ENCODE measurements at regions not wholly inside any gene's neighbourhood (a gene's known extent, or its start where the extent isn't known, plus 50 kb on each side); places are given as distances from the start of the nearest gene placed in this dataset.

- Histone ChIP-seq H3K36me3 (ENCODE audit: control insufficient read depth in 1 of 2, insufficient read depth in 2 of 2, low read length in 2 of 2) (no peaks in the 10 kb centered on the region), H3K27me3 (ENCODE audit: control insufficient read depth in 1 of 2, insufficient read depth in 2 of 2, low read length in 2 of 2) (no peaks in the 10 kb centered on the region), H3K27ac (ENCODE audit: low read depth, low read length) (no peak overlapping the region), H3K4me1 (ENCODE audit: control insufficient read depth in 1 of 2, insufficient read depth in 2 of 2, low read length in 2 of 2) (no peaks in the 10 kb centered on the region), H3K9ac (ENCODE audit: low read depth in 1 of 2, low read length in 2 of 2) (no peak overlapping the region), H3K9me3 (ENCODE audit: control insufficient read depth in 1 of 2, low read length in 2 of 2) (no peaks in the 10 kb centered on the region), H3K4me3 (ENCODE audit: low read depth in 1 of 2, low read length in 2 of 2) (no peak overlapping the region)
Observed at GRCh38 chr10:108592956-108593355, 1330.4 kb downstream of the XPNPEP1 start.

GRCh38 chr10:108591417-108591816 is 1331.9 kb downstream of the XPNPEP1 start:
- Histone ChIP-seq H3K27me3 (ENCODE audit: control insufficient read depth in 1 of 2, insufficient read depth in 2 of 2, low read length in 2 of 2) (no peaks in the 10 kb centered on the region), H3K9ac (ENCODE audit: low read depth in 1 of 2, low read length in 2 of 2) (no peak overlapping the region), H3K4me1 (ENCODE audit: control insufficient read depth in 1 of 2, insufficient read depth in 2 of 2, low read length in 2 of 2) (no peaks in the 10 kb centered on the region), H3K27ac (ENCODE audit: low read depth, low read length) (no peak overlapping the region), H3K36me3 (ENCODE audit: control insufficient read depth in 1 of 2, insufficient read depth in 2 of 2, low read length in 2 of 2) (no peaks in the 10 kb centered on the region), H3K4me3 (ENCODE audit: low read depth in 1 of 2, low read length in 2 of 2) (no peak overlapping the region), H3K9me3 (ENCODE audit: control insufficient read depth in 1 of 2, low read length in 2 of 2) (no peaks in the 10 kb centered on the region)

- no peak overlapping the region for H3K27ac ChIP-seq (ENCODE audit: low read depth, low read length)
- no peaks in the 10 kb centered on the region for H3K9me3 ChIP-seq (ENCODE audit: control insufficient read depth in 1 of 2, low read length in 2 of 2)
- no peaks in the 10 kb centered on the region for H3K27me3 ChIP-seq (ENCODE audit: control insufficient read depth in 1 of 2, insufficient read depth in 2 of 2, low read length in 2 of 2)
- no peak overlapping the region for H3K9ac ChIP-seq (ENCODE audit: low read depth in 1 of 2, low read length in 2 of 2)
- H3K4me1 ChIP-seq (ENCODE audit: control insufficient read depth in 1 of 2, insufficient read depth in 2 of 2, low read length in 2 of 2), result no peaks in the 10 kb centered on the region
- no peaks in the 10 kb centered on the region for H3K36me3 ChIP-seq (ENCODE audit: control insufficient read depth in 1 of 2, insufficient read depth in 2 of 2, low read length in 2 of 2)
- H3K4me3 ChIP-seq (ENCODE audit: low read depth in 1 of 2, low read length in 2 of 2), result no peak overlapping the region
Observed at GRCh38 chr10:108586424-108586823, 1336.9 kb downstream of the XPNPEP1 start.

- Histone ChIP-seq H3K9ac (ENCODE audit: low read depth in 1 of 2, low read length in 2 of 2) (no peak overlapping the region), H3K36me3 (ENCODE audit: control insufficient read depth in 1 of 2, insufficient read depth in 2 of 2, low read length in 2 of 2) (no peaks in the 10 kb centered on the region), H3K4me1 (ENCODE audit: control insufficient read depth in 1 of 2, insufficient read depth in 2 of 2, low read length in 2 of 2) (no peaks in the 10 kb centered on the region), H3K27me3 (ENCODE audit: control insufficient read depth in 1 of 2, insufficient read depth in 2 of 2, low read length in 2 of 2) (no peaks in the 10 kb centered on the region), H3K4me3 (ENCODE audit: low read depth in 1 of 2, low read length in 2 of 2) (no peak overlapping the region), H3K9me3 (ENCODE audit: control insufficient read depth in 1 of 2, low read length in 2 of 2) (no peaks in the 10 kb centered on the region), H3K27ac (ENCODE audit: low read depth, low read length) (no peak overlapping the region)
Observed at GRCh38 chr10:108583877-108584276, 1339.4 kb downstream of the XPNPEP1 start.

GRCh38 chr10:108582888-108583287 is 1340.4 kb downstream of the XPNPEP1 start:
- no peak overlapping the region for H3K4me3 ChIP-seq (ENCODE audit: low read depth in 1 of 2, low read length in 2 of 2)
- no peak overlapping the region for H3K27ac ChIP-seq (ENCODE audit: low read depth, low read length)
- H3K36me3 ChIP-seq (ENCODE audit: control insufficient read depth in 1 of 2, insufficient read depth in 2 of 2, low read length in 2 of 2), result no peaks in the 10 kb centered on the region

GRCh38 chr10:108582387-108582786 is 1340.9 kb downstream of the XPNPEP1 start:
- no peak overlapping the region for H3K4me3 ChIP-seq (ENCODE audit: low read depth in 1 of 2, low read length in 2 of 2)
- H3K27me3 ChIP-seq (ENCODE audit: control insufficient read depth in 1 of 2, insufficient read depth in 2 of 2, low read length in 2 of 2), result no peaks in the 10 kb centered on the region
- no peak overlapping the region for H3K9ac ChIP-seq (ENCODE audit: low read depth in 1 of 2, low read length in 2 of 2)
- H3K27ac ChIP-seq (ENCODE audit: low read depth, low read length), result no peak overlapping the region
- no peaks in the 10 kb centered on the region for H3K36me3 ChIP-seq (ENCODE audit: control insufficient read depth in 1 of 2, insufficient read depth in 2 of 2, low read length in 2 of 2)
- no peaks in the 10 kb centered on the region for H3K9me3 ChIP-seq (ENCODE audit: control insufficient read depth in 1 of 2, low read length in 2 of 2)
- no peaks in the 10 kb centered on the region for H3K4me1 ChIP-seq (ENCODE audit: control insufficient read depth in 1 of 2, insufficient read depth in 2 of 2, low read length in 2 of 2)

More at GRCh38 chr10:108582888-108583287, 1340.4 kb downstream of the XPNPEP1 start:
- H3K4me1 ChIP-seq (ENCODE audit: control insufficient read depth in 1 of 2, insufficient read depth in 2 of 2, low read length in 2 of 2), result no peaks in the 10 kb centered on the region
- H3K9ac ChIP-seq (ENCODE audit: low read depth in 1 of 2, low read length in 2 of 2), result no peak overlapping the region
- no peaks in the 10 kb centered on the region for H3K9me3 ChIP-seq (ENCODE audit: control insufficient read depth in 1 of 2, low read length in 2 of 2)
- no peaks in the 10 kb centered on the region for H3K27me3 ChIP-seq (ENCODE audit: control insufficient read depth in 1 of 2, insufficient read depth in 2 of 2, low read length in 2 of 2)

- H3K9ac ChIP-seq (ENCODE audit: low read depth in 1 of 2, low read length in 2 of 2), result no peak overlapping the region
- H3K4me3 ChIP-seq (ENCODE audit: low read depth in 1 of 2, low read length in 2 of 2), result no peak overlapping the region
- H3K27ac ChIP-seq (ENCODE audit: low read depth, low read length), result no peak overlapping the region
- no peaks in the 10 kb centered on the region for H3K4me1 ChIP-seq (ENCODE audit: control insufficient read depth in 1 of 2, insufficient read depth in 2 of 2, low read length in 2 of 2)
- no peaks in the 10 kb centered on the region for H3K27me3 ChIP-seq (ENCODE audit: control insufficient read depth in 1 of 2, insufficient read depth in 2 of 2, low read length in 2 of 2)
- no peaks in the 10 kb centered on the region for H3K9me3 ChIP-seq (ENCODE audit: control insufficient read depth in 1 of 2, low read length in 2 of 2)
- no peaks in the 10 kb centered on the region for H3K36me3 ChIP-seq (ENCODE audit: control insufficient read depth in 1 of 2, insufficient read depth in 2 of 2, low read length in 2 of 2)
Observed at GRCh38 chr10:108578258-108578657, 1345.1 kb downstream of the XPNPEP1 start.

GRCh38 chr10:108574233-108574632 is 1349.1 kb downstream of the XPNPEP1 start:
- no peak overlapping the region for H3K9ac ChIP-seq (ENCODE audit: low read depth in 1 of 2, low read length in 2 of 2)

GRCh38 chr10:108568824-108569223 is 1354.5 kb downstream of the XPNPEP1 start:
- no peaks in the 10 kb centered on the region for H3K36me3 ChIP-seq (ENCODE audit: control insufficient read depth in 1 of 2, insufficient read depth in 2 of 2, low read length in 2 of 2)
- no peaks in the 10 kb centered on the region for H3K9me3 ChIP-seq (ENCODE audit: control insufficient read depth in 1 of 2, low read length in 2 of 2)
- H3K27me3 ChIP-seq (ENCODE audit: control insufficient read depth in 1 of 2, insufficient read depth in 2 of 2, low read length in 2 of 2), result no peaks in the 10 kb centered on the region
- no peak overlapping the region for H3K4me3 ChIP-seq (ENCODE audit: low read depth in 1 of 2, low read length in 2 of 2)
- H3K4me1 ChIP-seq (ENCODE audit: control insufficient read depth in 1 of 2, insufficient read depth in 2 of 2, low read length in 2 of 2), result no peaks in the 10 kb centered on the region
- H3K9ac ChIP-seq (ENCODE audit: low read depth in 1 of 2, low read length in 2 of 2), result no peak overlapping the region
- H3K27ac ChIP-seq (ENCODE audit: low read depth, low read length), result no peak overlapping the region

More at GRCh38 chr10:108574233-108574632, 1349.1 kb downstream of the XPNPEP1 start:
- no peak overlapping the region for H3K27ac ChIP-seq (ENCODE audit: low read depth, low read length)
- no peak overlapping the region for H3K4me3 ChIP-seq (ENCODE audit: low read depth in 1 of 2, low read length in 2 of 2)
- H3K27me3 ChIP-seq (ENCODE audit: control insufficient read depth in 1 of 2, insufficient read depth in 2 of 2, low read length in 2 of 2), result no peaks in the 10 kb centered on the region
- no peaks in the 10 kb centered on the region for H3K9me3 ChIP-seq (ENCODE audit: control insufficient read depth in 1 of 2, low read length in 2 of 2)
- no peaks in the 10 kb centered on the region for H3K4me1 ChIP-seq (ENCODE audit: control insufficient read depth in 1 of 2, insufficient read depth in 2 of 2, low read length in 2 of 2)
- no peaks in the 10 kb centered on the region for H3K36me3 ChIP-seq (ENCODE audit: control insufficient read depth in 1 of 2, insufficient read depth in 2 of 2, low read length in 2 of 2)

GRCh38 chr10:108567899-108568752 is 1355.2 kb downstream of the XPNPEP1 start:
- Histone ChIP-seq H3K27ac (ENCODE audit: low read depth, low read length) (no peak overlapping the region), H3K4me3 (ENCODE audit: low read depth in 1 of 2, low read length in 2 of 2) (no peak overlapping the region), H3K9ac (ENCODE audit: low read depth in 1 of 2, low read length in 2 of 2) (no peak overlapping the region), H3K4me1 (ENCODE audit: control insufficient read depth in 1 of 2, insufficient read depth in 2 of 2, low read length in 2 of 2) (no peaks in the 10 kb centered on the region), H3K36me3 (ENCODE audit: control insufficient read depth in 1 of 2, insufficient read depth in 2 of 2, low read length in 2 of 2) (no peaks in the 10 kb centered on the region), H3K9me3 (ENCODE audit: control insufficient read depth in 1 of 2, low read length in 2 of 2) (no peaks in the 10 kb centered on the region), H3K27me3 (ENCODE audit: control insufficient read depth in 1 of 2, insufficient read depth in 2 of 2, low read length in 2 of 2) (no peaks in the 10 kb centered on the region)

Measured in duodenal mucosa (tissue), 2 donors.